ENCODE measurements at regions not wholly inside any gene's neighbourhood (a gene's known extent, or its start where the extent isn't known, plus 50 kb on each side); places are given as distances from the start of the nearest gene placed in this dataset.
"Not testable (repeated sequence)": the region's sequence is repeated elsewhere in the genome, so short reads cannot be mapped to it uniquely, and the experiment has no call there.

- no peak for DNase-seq
These were observed 105.0 kb upstream of the PITRM1 start for GRCh38 chr10:3277566-3277965.

GRCh38 chr10:3274414-3274813 lies 101.8 kb upstream of the PITRM1 start:
- DNase-seq: no peak

- DNase-seq: no peak
These were observed 101.4 kb upstream of the PITRM1 start for GRCh38 chr10:3273966-3274365.

- no peak for DNase-seq
These were observed 99.7 kb upstream of the PITRM1 start for GRCh38 chr10:3272300-3272699.

- DNase-seq: no peak
These were observed 99.0 kb upstream of the PITRM1 start for GRCh38 chr10:3271354-3272115.

GRCh38 chr10:3270577-3271316 lies 98.2 kb upstream of the PITRM1 start:
- DNase-seq: peak in 1 of 56 donors; percentile 20

- DNase-seq: no peak
These were observed 95.4 kb upstream of the PITRM1 start for GRCh38 chr10:3268025-3268424.

GRCh38 chr10:3265088-3265487 lies 92.5 kb upstream of the PITRM1 start:
- DNase-seq: no peak

- no peak for DNase-seq
These were observed 91.7 kb upstream of the PITRM1 start for GRCh38 chr10:3264161-3264761.

- no peak for DNase-seq
These were observed 91.2 kb upstream of the PITRM1 start for GRCh38 chr10:3263747-3264146.

- DNase-seq: no peak
These were observed 90.5 kb upstream of the PITRM1 start for GRCh38 chr10:3263082-3263481.

- no peak for DNase-seq
These were observed 89.3 kb upstream of the PITRM1 start for GRCh38 chr10:3261921-3262320.

- no peak for DNase-seq
These were observed 87.7 kb upstream of the PITRM1 start for GRCh38 chr10:3260066-3260834.

- DNase-seq: no peak
These were observed 86.9 kb upstream of the PITRM1 start for GRCh38 chr10:3259499-3259898.

- DNase-seq: no peak
These were observed 85.8 kb upstream of the PITRM1 start for GRCh38 chr10:3258394-3258793.

- DNase-seq: no peak
These were observed 83.0 kb upstream of the PITRM1 start for GRCh38 chr10:3255616-3256015.

- DNase-seq: no peak
These were observed 82.5 kb upstream of the PITRM1 start for GRCh38 chr10:3255075-3255474.

- DNase-seq: not testable (repeated sequence)
These were observed 81.4 kb upstream of the PITRM1 start for GRCh38 chr10:3253974-3254373.

- no peak for DNase-seq
These were observed 78.6 kb upstream of the PITRM1 start for GRCh38 chr10:3251172-3251571.

- DNase-seq: no peak
These were observed 76.8 kb upstream of the PITRM1 start for GRCh38 chr10:3249307-3249889.

All from amygdala (tissue), 56 donors.